Vagina (tissue), 2 donors: ENCODE measurements at regions not wholly inside any gene's neighbourhood (a gene's known extent, or its start where the extent isn't known, plus 50 kb on each side); places are given as distances from the start of the nearest gene placed in this dataset.
"Not testable (repeated sequence)": the region's sequence is repeated elsewhere in the genome, so short reads cannot be mapped to it uniquely, and the experiment has no call there.

Source experiments
- POLR2A ChIP-seq, 2 donors: fragments of 450-650 bp; IDR thresholded peaks; one replicate each; pipeline ENCODE4 v1.6.1; 2017; ENCODE audit warnings: antibody characterized with exemption in 2 of 2, mild to moderate bottlenecking in 2 of 2, moderate library complexity in 2 of 2
- POLR2AphosphoS5 ChIP-seq, 2 donors: sonication (generic); formaldehyde crosslinking; IDR thresholded peaks; one replicate each; pipeline ENCODE4 v1.9.0; 2017; ENCODE audit warnings: antibody characterized with exemption in 2 of 2, mild to moderate bottlenecking in 2 of 2, low read depth in 1 of 2; ENCODE audit not compliant: insufficient read depth in 1 of 2
- TF ChIP-seq, protein P1 (sequence below), 3 experiments: fragments of 450-650 bp in 2 of 3; fragments of 200-600 bp in 1 of 3; sonication (generic) in 1 of 3; IDR thresholded peaks; one replicate each; pipeline ENCODE4 v1.5.1; 2017 to 2019; ENCODE audit warnings: antibody characterized with exemption in 3 of 3, mild to moderate bottlenecking in 2 of 3, moderate library complexity in 2 of 3

DNA sequence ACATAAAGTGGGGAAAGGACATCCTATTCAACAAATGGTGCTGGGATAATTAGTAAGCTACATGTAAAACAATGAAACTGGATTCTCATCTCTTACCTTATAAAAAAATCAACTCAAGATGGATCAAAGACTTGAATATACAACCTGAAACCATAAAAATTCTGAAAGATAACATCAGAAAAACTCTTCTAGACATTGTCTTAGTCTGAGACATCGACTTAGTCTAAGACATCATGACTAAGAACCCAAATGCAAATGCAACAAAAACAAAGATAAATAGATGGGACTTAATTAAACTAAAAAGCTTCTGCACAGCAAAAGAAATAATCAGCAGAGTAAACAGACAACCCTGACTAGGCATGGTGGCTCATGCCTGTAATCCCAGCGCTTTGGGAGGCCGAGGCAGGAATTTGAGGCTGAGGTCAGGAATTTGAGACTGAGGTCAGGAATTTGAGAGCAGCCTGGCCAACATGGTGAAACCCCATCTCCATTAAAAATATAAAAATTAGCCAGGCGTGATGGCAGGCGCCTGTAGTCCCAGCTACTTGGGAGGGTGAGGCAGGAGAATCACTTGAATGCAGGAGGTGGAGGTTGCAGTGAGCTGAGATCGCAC is 54.8 kb upstream of the PSME4 start:
- TF ChIP-seq, protein P1, sequence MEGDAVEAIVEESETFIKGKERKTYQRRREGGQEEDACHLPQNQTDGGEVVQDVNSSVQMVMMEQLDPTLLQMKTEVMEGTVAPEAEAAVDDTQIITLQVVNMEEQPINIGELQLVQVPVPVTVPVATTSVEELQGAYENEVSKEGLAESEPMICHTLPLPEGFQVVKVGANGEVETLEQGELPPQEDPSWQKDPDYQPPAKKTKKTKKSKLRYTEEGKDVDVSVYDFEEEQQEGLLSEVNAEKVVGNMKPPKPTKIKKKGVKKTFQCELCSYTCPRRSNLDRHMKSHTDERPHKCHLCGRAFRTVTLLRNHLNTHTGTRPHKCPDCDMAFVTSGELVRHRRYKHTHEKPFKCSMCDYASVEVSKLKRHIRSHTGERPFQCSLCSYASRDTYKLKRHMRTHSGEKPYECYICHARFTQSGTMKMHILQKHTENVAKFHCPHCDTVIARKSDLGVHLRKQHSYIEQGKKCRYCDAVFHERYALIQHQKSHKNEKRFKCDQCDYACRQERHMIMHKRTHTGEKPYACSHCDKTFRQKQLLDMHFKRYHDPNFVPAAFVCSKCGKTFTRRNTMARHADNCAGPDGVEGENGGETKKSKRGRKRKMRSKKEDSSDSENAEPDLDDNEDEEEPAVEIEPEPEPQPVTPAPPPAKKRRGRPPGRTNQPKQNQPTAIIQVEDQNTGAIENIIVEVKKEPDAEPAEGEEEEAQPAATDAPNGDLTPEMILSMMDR (IDR thresholded peaks at IDR 0.05): not testable (repeated sequence)
- not testable (repeated sequence) for TF ChIP-seq POLR2AphosphoS5 (IDR thresholded peaks at IDR 0.05; ENCODE audit: insufficient read depth in 1 of 2, low read depth in 1 of 2); POLR2A (IDR thresholded peaks at IDR 0.05)
